ENCODE measurements at regions not wholly inside any gene's neighbourhood (a gene's known extent, or its start where the extent isn't known, plus 50 kb on each side); places are given as distances from the start of the nearest gene placed in this dataset.

- H3K4me1 ChIP-seq (ENCODE audit: control insufficient read depth, insufficient read depth, low read length) = no peaks in the 10 kb centered on the region
- no peak overlapping the region for H3K9ac ChIP-seq (ENCODE audit: low read length)
- H3K27me3 ChIP-seq (ENCODE audit: control insufficient read depth, insufficient read depth, low read length) = no peaks in the 10 kb centered on the region
- H3K36me3 ChIP-seq (ENCODE audit: control insufficient read depth, insufficient read depth, low read length) = no peaks in the 10 kb centered on the region
- H3K4me3 ChIP-seq (ENCODE audit: low read length) = no peak overlapping the region
- H3K9me3 ChIP-seq (ENCODE audit: control insufficient read depth, low read length) = no peaks in the 10 kb centered on the region
Observed at GRCh38 chr2:235183786-235184185, 232.0 kb downstream of the SH3BP4 start.

GRCh38 chr2:235187806-235188205 lies 236.0 kb downstream of the SH3BP4 start:
- H3K4me1 ChIP-seq (ENCODE audit: control insufficient read depth, insufficient read depth, low read length) = no peaks in the 10 kb centered on the region
- no peaks in the 10 kb centered on the region for H3K27me3 ChIP-seq (ENCODE audit: control insufficient read depth, insufficient read depth, low read length)
- H3K9me3 ChIP-seq (ENCODE audit: control insufficient read depth, low read length) = no peaks in the 10 kb centered on the region
- no peak overlapping the region for H3K9ac ChIP-seq (ENCODE audit: low read length)
- no peak overlapping the region for H3K4me3 ChIP-seq (ENCODE audit: low read length)
- no peaks in the 10 kb centered on the region for H3K36me3 ChIP-seq (ENCODE audit: control insufficient read depth, insufficient read depth, low read length)

GRCh38 chr2:235191486-235191885 lies 239.7 kb downstream of the SH3BP4 start:
- Histone ChIP-seq H3K4me3 (ENCODE audit: low read length) (no peak overlapping the region), H3K9me3 (ENCODE audit: control insufficient read depth, low read length) (no peaks in the 10 kb centered on the region), H3K36me3 (ENCODE audit: control insufficient read depth, insufficient read depth, low read length) (no peaks in the 10 kb centered on the region), H3K4me1 (ENCODE audit: control insufficient read depth, insufficient read depth, low read length) (no peaks in the 10 kb centered on the region), H3K9ac (ENCODE audit: low read length) (no peak overlapping the region), H3K27me3 (ENCODE audit: control insufficient read depth, insufficient read depth, low read length) (no peaks in the 10 kb centered on the region)

- Histone ChIP-seq H3K4me1 (ENCODE audit: control insufficient read depth, insufficient read depth, low read length) (no peaks in the 10 kb centered on the region), H3K9ac (ENCODE audit: low read length) (no peak overlapping the region), H3K27me3 (ENCODE audit: control insufficient read depth, insufficient read depth, low read length) (no peaks in the 10 kb centered on the region), H3K4me3 (ENCODE audit: low read length) (no peak overlapping the region), H3K36me3 (ENCODE audit: control insufficient read depth, insufficient read depth, low read length) (no peaks in the 10 kb centered on the region), H3K9me3 (ENCODE audit: control insufficient read depth, low read length) (no peaks in the 10 kb centered on the region)
Observed at GRCh38 chr2:235191978-235192377, 240.2 kb downstream of the SH3BP4 start.

GRCh38 chr2:235194351-235194750 lies 242.5 kb downstream of the SH3BP4 start:
- H3K36me3 ChIP-seq (ENCODE audit: control insufficient read depth, insufficient read depth, low read length) = no peaks in the 10 kb centered on the region
- H3K4me1 ChIP-seq (ENCODE audit: control insufficient read depth, insufficient read depth, low read length) = no peaks in the 10 kb centered on the region
- H3K9ac ChIP-seq (ENCODE audit: low read length) = no peak overlapping the region
- H3K27me3 ChIP-seq (ENCODE audit: control insufficient read depth, insufficient read depth, low read length) = no peaks in the 10 kb centered on the region
- no peaks in the 10 kb centered on the region for H3K9me3 ChIP-seq (ENCODE audit: control insufficient read depth, low read length)
- H3K4me3 ChIP-seq (ENCODE audit: low read length) = no peak overlapping the region

GRCh38 chr2:235194836-235195235 lies 243.0 kb downstream of the SH3BP4 start:
- Histone ChIP-seq H3K4me3 (ENCODE audit: low read length) (no peak overlapping the region), H3K9ac (ENCODE audit: low read length) (no peak overlapping the region), H3K27me3 (ENCODE audit: control insufficient read depth, insufficient read depth, low read length) (no peaks in the 10 kb centered on the region), H3K4me1 (ENCODE audit: control insufficient read depth, insufficient read depth, low read length) (no peaks in the 10 kb centered on the region), H3K36me3 (ENCODE audit: control insufficient read depth, insufficient read depth, low read length) (no peaks in the 10 kb centered on the region), H3K9me3 (ENCODE audit: control insufficient read depth, low read length) (no peaks in the 10 kb centered on the region)

- Histone ChIP-seq H3K9ac (ENCODE audit: low read length) (no peak overlapping the region), H3K4me1 (ENCODE audit: control insufficient read depth, insufficient read depth, low read length) (no peaks in the 10 kb centered on the region), H3K9me3 (ENCODE audit: control insufficient read depth, low read length) (no peaks in the 10 kb centered on the region), H3K4me3 (ENCODE audit: low read length) (no peak overlapping the region), H3K36me3 (ENCODE audit: control insufficient read depth, insufficient read depth, low read length) (no peaks in the 10 kb centered on the region), H3K27me3 (ENCODE audit: control insufficient read depth, insufficient read depth, low read length) (no peaks in the 10 kb centered on the region)
Observed at GRCh38 chr2:235195921-235196320, 244.1 kb downstream of the SH3BP4 start.

- H3K9me3 ChIP-seq (ENCODE audit: control insufficient read depth, low read length) = no peaks in the 10 kb centered on the region
- no peak overlapping the region for H3K9ac ChIP-seq (ENCODE audit: low read length)
- no peaks in the 10 kb centered on the region for H3K4me1 ChIP-seq (ENCODE audit: control insufficient read depth, insufficient read depth, low read length)
- H3K36me3 ChIP-seq (ENCODE audit: control insufficient read depth, insufficient read depth, low read length) = no peaks in the 10 kb centered on the region
- H3K4me3 ChIP-seq (ENCODE audit: low read length) = no peak overlapping the region
- no peaks in the 10 kb centered on the region for H3K27me3 ChIP-seq (ENCODE audit: control insufficient read depth, insufficient read depth, low read length)
Observed at GRCh38 chr2:235199128-235199527, 247.3 kb downstream of the SH3BP4 start.

- no peaks in the 10 kb centered on the region for H3K9me3 ChIP-seq (ENCODE audit: control insufficient read depth, low read length)
- no peaks in the 10 kb centered on the region for H3K27me3 ChIP-seq (ENCODE audit: control insufficient read depth, insufficient read depth, low read length)
- no peaks in the 10 kb centered on the region for H3K36me3 ChIP-seq (ENCODE audit: control insufficient read depth, insufficient read depth, low read length)
- H3K4me1 ChIP-seq (ENCODE audit: control insufficient read depth, insufficient read depth, low read length) = no peaks in the 10 kb centered on the region
- no peak overlapping the region for H3K9ac ChIP-seq (ENCODE audit: low read length)
- no peak overlapping the region for H3K4me3 ChIP-seq (ENCODE audit: low read length)
Observed at GRCh38 chr2:235200216-235200615, 248.4 kb downstream of the SH3BP4 start.

- Histone ChIP-seq H3K4me1 (ENCODE audit: control insufficient read depth, insufficient read depth, low read length) (no peaks in the 10 kb centered on the region), H3K4me3 (ENCODE audit: low read length) (no peak overlapping the region), H3K9ac (ENCODE audit: low read length) (no peak overlapping the region), H3K27me3 (ENCODE audit: control insufficient read depth, insufficient read depth, low read length) (no peaks in the 10 kb centered on the region), H3K36me3 (ENCODE audit: control insufficient read depth, insufficient read depth, low read length) (no peaks in the 10 kb centered on the region), H3K9me3 (ENCODE audit: control insufficient read depth, low read length) (no peaks in the 10 kb centered on the region)
Observed at GRCh38 chr2:235201756-235202155, 249.9 kb downstream of the SH3BP4 start.

GRCh38 chr2:235204948-235205347 lies 253.1 kb downstream of the SH3BP4 start:
- Histone ChIP-seq H3K9me3 (ENCODE audit: control insufficient read depth, low read length) (no peaks in the 10 kb centered on the region), H3K4me3 (ENCODE audit: low read length) (no peak overlapping the region), H3K4me1 (ENCODE audit: control insufficient read depth, insufficient read depth, low read length) (no peaks in the 10 kb centered on the region), H3K9ac (ENCODE audit: low read length) (no peak overlapping the region), H3K27me3 (ENCODE audit: control insufficient read depth, insufficient read depth, low read length) (peaks cover 4% of the 10 kb centered on the region), H3K36me3 (ENCODE audit: control insufficient read depth, insufficient read depth, low read length) (no peaks in the 10 kb centered on the region)

GRCh38 chr2:235206399-235206798 lies 254.6 kb downstream of the SH3BP4 start:
- Histone ChIP-seq H3K9ac (ENCODE audit: low read length) (no peak overlapping the region), H3K4me1 (ENCODE audit: control insufficient read depth, insufficient read depth, low read length) (no peaks in the 10 kb centered on the region), H3K27me3 (ENCODE audit: control insufficient read depth, insufficient read depth, low read length) (peaks cover 4% of the 10 kb centered on the region), H3K36me3 (ENCODE audit: control insufficient read depth, insufficient read depth, low read length) (no peaks in the 10 kb centered on the region), H3K4me3 (ENCODE audit: low read length) (no peak overlapping the region), H3K9me3 (ENCODE audit: control insufficient read depth, low read length) (no peaks in the 10 kb centered on the region)

GRCh38 chr2:235206980-235207579 lies 255.3 kb downstream of the SH3BP4 start:
- H3K4me3 ChIP-seq (ENCODE audit: low read length) = no peak overlapping the region
- no peaks in the 10 kb centered on the region for H3K9me3 ChIP-seq (ENCODE audit: control insufficient read depth, low read length)
- H3K9ac ChIP-seq (ENCODE audit: low read length) = no peak overlapping the region
- H3K4me1 ChIP-seq (ENCODE audit: control insufficient read depth, insufficient read depth, low read length) = no peaks in the 10 kb centered on the region
- H3K27me3 ChIP-seq (ENCODE audit: control insufficient read depth, insufficient read depth, low read length) = peaks cover 4% of the 10 kb centered on the region
- H3K36me3 ChIP-seq (ENCODE audit: control insufficient read depth, insufficient read depth, low read length) = no peaks in the 10 kb centered on the region
